Gastrocnemius medialis (tissue), 4 donors: ENCODE measurements at regions not wholly inside any gene's neighbourhood (a gene's known extent, or its start where the extent isn't known, plus 50 kb on each side); places are given as distances from the start of the nearest gene placed in this dataset.

Experiments
- ATAC-seq, 2 donors: fragments of 150-250 bp; one replicate each; pipeline ENCODE4 v1.9.1; 2016
- DNase-seq, 2 donors: peaks; one replicate each; pipeline ENCODE4 v3.0.0-alpha.2; 2019
- H3K27ac ChIP-seq, 4 donors: fragments of 200-600 bp; sonication (generic); 1 replicate in 1 of 4; 2 replicates in 3 of 4; pipeline ENCODE4 v1.5.1; 2016 to 2018; ENCODE audit warnings: mild to moderate bottlenecking in 2 of 4, moderate library complexity in 1 of 4
- H3K27me3 ChIP-seq, 3 donors: fragments of 200-600 bp; sonication (generic) in 2 of 3; 1 replicate in 1 of 3; 2 replicates in 2 of 3; pipeline versions ENCODE4 v1.5.1 to v1.6.0; 2016 to 2019; ENCODE audit warnings: mild to moderate bottlenecking in 1 of 3, moderate library complexity in 1 of 3
- H3K36me3 ChIP-seq, 2 donors: fragments of 200-600 bp; sonication (generic) in 1 of 2; one replicate each; pipeline ENCODE4 v1.5.1; 2017 to 2018
- H3K4me1 ChIP-seq, 2 donors: fragments of 200-600 bp; sonication (generic) in 1 of 2; one replicate each; pipeline ENCODE4 v1.5.1; 2016 to 2017; ENCODE audit warnings: mild to moderate bottlenecking in 2 of 2
- H3K4me3 ChIP-seq, 4 donors: fragments of 200-600 bp; sonication (generic) in 3 of 4; 1 replicate in 1 of 4; 2 replicates in 3 of 4; pipeline ENCODE4 v1.5.1; 2016 to 2019; ENCODE audit warnings: mild to moderate bottlenecking in 2 of 4
- H3K9me3 ChIP-seq, 3 donors: fragments of 200-600 bp; sonication (generic) in 2 of 3; 1 replicate in 1 of 3; 2 replicates in 2 of 3; pipeline ENCODE4 v1.5.1; 2016 to 2019
- POLR2A ChIP-seq, 2 donors: fragments of 450-650 bp; IDR thresholded peaks; one replicate each; pipeline ENCODE4 v1.6.1; 2017; ENCODE audit warnings: antibody characterized with exemption in 2 of 2, mild to moderate bottlenecking in 2 of 2, moderate library complexity in 2 of 2
- in situ Hi-C, 4 donors: fragments of 200-750 bp; cut with MboI; loops; one replicate each; pipeline versions ENCODE4 v1.15.0 to v1.8.0; 2017; ENCODE audit warnings: low sequenced_read_pairs in 4 of 4
- intact Hi-C: fragments of 100-400 bp; cut with DNase I; formaldehyde crosslinking; loops from one replicate; pipeline ENCODE4 v1.15.1; 2023; ENCODE audit warnings: low total_unique reads
- TF ChIP-seq, protein P1 (sequence below), 5 experiments: fragments of 450-650 bp in 3 of 5; fragments of 200-600 bp in 2 of 5; sonication (generic) in 2 of 5; IDR thresholded peaks in 4 of 5; conservative IDR thresholded peaks in 1 of 5; 1 replicate in 4 of 5; 2 replicates in 1 of 5; pipeline ENCODE4 v1.5.1; 2016 to 2019; ENCODE audit warnings: antibody characterized with exemption in 5 of 5, mild to moderate bottlenecking in 3 of 5, moderate library complexity in 3 of 5

DNA sequence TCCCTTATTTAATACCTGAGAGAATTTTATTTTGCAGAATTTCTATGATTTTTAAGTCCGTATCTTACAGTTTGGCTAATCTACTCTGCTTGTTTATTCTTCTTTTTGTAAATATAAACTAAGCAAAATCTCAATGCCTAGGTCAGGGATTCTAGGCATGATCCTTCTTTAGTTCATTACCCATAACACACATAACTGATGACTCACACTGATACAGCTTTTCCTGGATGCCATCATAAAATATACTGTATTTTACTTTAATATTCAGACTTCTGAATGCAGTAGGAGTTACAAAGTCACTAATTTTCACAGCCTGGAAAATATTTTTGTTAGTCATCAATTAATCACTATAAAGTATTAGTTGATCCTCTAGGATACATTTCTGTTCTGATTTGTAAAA, 898.2 kb upstream of the RAG2 start:
- intact Hi-C loops (no loop called here), in situ Hi-C loops (no loop called here)
- no peaks in the 10 kb centered on the region for H3K36me3 ChIP-seq
- no peaks in the 10 kb centered on the region for H3K4me1 ChIP-seq
- no peak overlapping the region for H3K4me3 ChIP-seq
- H3K27me3 ChIP-seq: no peaks in the 10 kb centered on the region
- DNase-seq (no peak), ATAC-seq (no peak)
- H3K27ac ChIP-seq: no peak overlapping the region
- no peak for TF ChIP-seq POLR2A (IDR thresholded peaks at IDR 0.05)
- TF ChIP-seq, protein P1, sequence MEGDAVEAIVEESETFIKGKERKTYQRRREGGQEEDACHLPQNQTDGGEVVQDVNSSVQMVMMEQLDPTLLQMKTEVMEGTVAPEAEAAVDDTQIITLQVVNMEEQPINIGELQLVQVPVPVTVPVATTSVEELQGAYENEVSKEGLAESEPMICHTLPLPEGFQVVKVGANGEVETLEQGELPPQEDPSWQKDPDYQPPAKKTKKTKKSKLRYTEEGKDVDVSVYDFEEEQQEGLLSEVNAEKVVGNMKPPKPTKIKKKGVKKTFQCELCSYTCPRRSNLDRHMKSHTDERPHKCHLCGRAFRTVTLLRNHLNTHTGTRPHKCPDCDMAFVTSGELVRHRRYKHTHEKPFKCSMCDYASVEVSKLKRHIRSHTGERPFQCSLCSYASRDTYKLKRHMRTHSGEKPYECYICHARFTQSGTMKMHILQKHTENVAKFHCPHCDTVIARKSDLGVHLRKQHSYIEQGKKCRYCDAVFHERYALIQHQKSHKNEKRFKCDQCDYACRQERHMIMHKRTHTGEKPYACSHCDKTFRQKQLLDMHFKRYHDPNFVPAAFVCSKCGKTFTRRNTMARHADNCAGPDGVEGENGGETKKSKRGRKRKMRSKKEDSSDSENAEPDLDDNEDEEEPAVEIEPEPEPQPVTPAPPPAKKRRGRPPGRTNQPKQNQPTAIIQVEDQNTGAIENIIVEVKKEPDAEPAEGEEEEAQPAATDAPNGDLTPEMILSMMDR (IDR thresholded peaks at IDR 0.05 in 4 of 5, conservative IDR thresholded peaks at IDR 0.05 in 1 of 5): no peak
- H3K9me3 ChIP-seq: no peaks in the 10 kb centered on the region

DNA sequence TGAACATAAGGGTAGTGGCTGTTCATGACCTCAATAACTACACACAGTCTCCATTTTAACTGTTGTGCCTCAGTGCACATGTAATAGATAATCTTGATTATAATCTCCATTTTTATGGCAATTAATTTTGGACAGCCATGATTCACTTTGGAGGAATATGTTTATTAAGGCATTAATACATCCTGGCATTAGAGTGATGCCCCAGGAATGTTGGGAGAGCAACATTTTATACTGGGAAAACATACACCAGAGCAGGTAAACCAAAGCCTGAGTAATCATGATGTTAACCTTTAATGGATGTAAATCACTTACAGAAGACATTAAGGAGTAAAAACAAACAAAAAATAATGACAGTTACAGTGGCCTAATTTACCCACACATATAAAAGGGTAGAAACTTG, 886.3 kb upstream of the RAG2 start:
- Histone ChIP-seq H3K36me3 (no peaks in the 10 kb centered on the region), H3K4me1 (no peaks in the 10 kb centered on the region), H3K4me3 (no peak overlapping the region), H3K9me3 (no peaks in the 10 kb centered on the region), H3K27me3 (no peaks in the 10 kb centered on the region), H3K27ac (no peak overlapping the region)
- in situ Hi-C loops: no loop called here
- DNase-seq: no peak
- intact Hi-C loops: no loop called here
- TF ChIP-seq, protein P1 (IDR thresholded peaks at IDR 0.05 in 4 of 5, conservative IDR thresholded peaks at IDR 0.05 in 1 of 5): no peak
- no peak for TF ChIP-seq POLR2A (IDR thresholded peaks at IDR 0.05)
- ATAC-seq: no peak

GRCh38 chr11:37483761-37484160, 885.7 kb upstream of the RAG2 start:
- ATAC-seq: no peak
- Histone ChIP-seq H3K9me3 (no peaks in the 10 kb centered on the region), H3K36me3 (no peaks in the 10 kb centered on the region), H3K27ac (no peak overlapping the region), H3K4me3 (no peak overlapping the region), H3K4me1 (no peaks in the 10 kb centered on the region), H3K27me3 (no peaks in the 10 kb centered on the region)
- TF ChIP-seq, protein P1 (IDR thresholded peaks at IDR 0.05 in 4 of 5, conservative IDR thresholded peaks at IDR 0.05 in 1 of 5): no peak
- TF ChIP-seq POLR2A (IDR thresholded peaks at IDR 0.05): no peak
- in situ Hi-C loops (no loop called here), intact Hi-C loops (no loop called here)
- no peak for DNase-seq

DNA sequence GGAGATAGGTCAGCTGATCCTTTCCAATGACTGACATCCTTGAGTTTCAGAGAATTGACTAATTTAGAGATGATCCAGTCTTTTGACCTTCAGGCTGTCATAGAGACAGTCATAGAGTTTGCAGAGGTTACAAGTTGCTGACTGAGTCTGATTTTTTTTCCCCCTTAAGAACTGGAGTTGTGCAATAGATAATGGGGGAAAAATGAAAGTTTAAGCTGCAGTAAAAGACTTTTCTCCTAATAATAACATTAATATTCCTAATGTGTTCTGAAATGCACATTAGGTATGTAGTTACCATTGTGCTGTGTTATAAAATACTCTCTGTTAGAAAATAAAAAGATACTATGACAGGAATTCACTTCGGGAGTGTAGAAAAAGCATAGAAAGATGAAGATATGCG, 876.9 kb upstream of the RAG2 start:
- in situ Hi-C loops (no loop called here), intact Hi-C loops (no loop called here)
- DNase-seq (no peak), ATAC-seq (no peak)
- H3K27me3 ChIP-seq: no peaks in the 10 kb centered on the region
- TF ChIP-seq, protein P1 (IDR thresholded peaks at IDR 0.05 in 4 of 5, conservative IDR thresholded peaks at IDR 0.05 in 1 of 5): no peak
- no peak for TF ChIP-seq POLR2A (IDR thresholded peaks at IDR 0.05)
- H3K4me3 ChIP-seq: no peak overlapping the region
- H3K4me1 ChIP-seq: no peaks in the 10 kb centered on the region
- H3K27ac ChIP-seq: no peak overlapping the region
- H3K9me3 ChIP-seq: no peaks in the 10 kb centered on the region
- H3K36me3 ChIP-seq: no peaks in the 10 kb centered on the region

- intact Hi-C loops (no loop called here), in situ Hi-C loops (no loop called here)
- no peaks in the 10 kb centered on the region for H3K4me1 ChIP-seq
- TF ChIP-seq, protein P1 (IDR thresholded peaks at IDR 0.05 in 4 of 5, conservative IDR thresholded peaks at IDR 0.05 in 1 of 5): no peak
- TF ChIP-seq POLR2A (IDR thresholded peaks at IDR 0.05): no peak
- no peak overlapping the region for H3K27ac ChIP-seq
- no peaks in the 10 kb centered on the region for H3K9me3 ChIP-seq
- no peak for ATAC-seq
- H3K4me3 ChIP-seq: no peak overlapping the region
- H3K27me3 ChIP-seq: no peaks in the 10 kb centered on the region
- DNase-seq: no peak
- no peaks in the 10 kb centered on the region for H3K36me3 ChIP-seq
Measured at GRCh38 chr11:37468344-37468743, 870.3 kb upstream of the RAG2 start.
